Prostate gland (tissue), 2 donors: ENCODE measurements at regions not wholly inside any gene's neighbourhood (a gene's known extent, or its start where the extent isn't known, plus 50 kb on each side); places are given as distances from the start of the nearest gene placed in this dataset.

ENCODE experiments used
- DNase-seq: peaks from one replicate; pipeline ENCODE4 v3.0.0-alpha.2; 2019; ENCODE audit warnings: low spot score
- H3K27ac ChIP-seq, 2 donors: fragments of 200-600 bp; sonication (generic); 2 replicates each; pipeline ENCODE4 v1.5.1; 2017 to 2019
- H3K27me3 ChIP-seq: fragments of 200-600 bp; sonication (generic); replicated peaks from 2 replicates; pipeline ENCODE4 v1.5.1; 2019; ENCODE audit not compliant: insufficient read depth
- H3K36me3 ChIP-seq, 2 donors: fragments of 200-600 bp; sonication (generic); 1 replicate in 1 of 2; 2 replicates in 1 of 2; pipeline versions ENCODE4 v1.5.1 to v1.8.1; 2017 to 2019
- H3K4me1 ChIP-seq: fragments of 200-600 bp; sonication (generic); replicated peaks from 2 replicates; pipeline ENCODE4 v1.5.1; 2019
- H3K4me3 ChIP-seq, 2 donors: fragments of 200-600 bp; sonication (generic); 2 replicates each; pipeline ENCODE4 v1.5.1; 2017 to 2019
- H3K9me3 ChIP-seq: fragments of 200-600 bp; sonication (generic); 2 replicates; pipeline ENCODE4 v1.5.1; 2017
- CTCF ChIP-seq, 4 experiments: fragments of 200-600 bp in 2 of 4; fragments of 450-650 bp in 2 of 4; sonication (generic) in 2 of 4; IDR thresholded peaks; 1 replicate in 3 of 4; 2 replicates in 1 of 4; pipeline ENCODE4 v1.5.1; 2016 to 2019; ENCODE audit warnings: antibody characterized with exemption in 4 of 4, mild to moderate bottlenecking in 2 of 4, moderate library complexity in 2 of 4
- POLR2A ChIP-seq: fragments of 450-650 bp; IDR thresholded peaks from one replicate; pipeline ENCODE4 v1.6.1; 2016; ENCODE audit warnings: antibody characterized with exemption, mild to moderate bottlenecking
- POLR2AphosphoS5 ChIP-seq: sonication (generic); formaldehyde crosslinking; IDR thresholded peaks from one replicate; pipeline ENCODE4 v1.6.1; 2017; ENCODE audit warnings: antibody characterized with exemption
- WGBS: methylation state at CpG from one replicate; pipeline ENCODE4 v1.1.5; 2018; 5-methylcytosine and 5-hydroxymethylcytosine counted together
- intact Hi-C: fragments of 100-400 bp; cut with DNase I; formaldehyde crosslinking; loops from one replicate; pipeline ENCODE4 v1.14.2; 2022

DNA sequence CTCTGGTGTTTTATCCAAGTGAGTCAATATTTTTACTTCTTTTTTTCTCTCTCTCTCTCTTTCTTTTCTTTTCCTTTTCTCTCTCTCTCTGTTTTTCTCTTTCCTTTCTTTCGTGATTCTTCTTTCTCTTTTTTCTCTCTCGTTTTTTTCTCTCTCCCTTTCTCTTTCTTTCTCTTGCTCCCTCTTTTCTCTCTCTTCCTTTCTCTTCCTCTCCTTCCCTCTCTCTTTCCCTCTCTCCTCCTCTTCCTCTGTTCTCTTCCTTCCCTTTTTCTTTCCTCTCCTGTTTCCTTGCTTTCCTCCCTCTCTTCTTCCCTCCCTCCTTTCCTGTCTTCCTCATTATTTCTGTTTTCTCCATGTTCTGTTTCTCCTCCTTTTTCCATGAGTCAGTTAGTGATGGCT is 641.5 kb downstream of the FGF9 start:
- H3K36me3 ChIP-seq: no peaks in the 10 kb centered on the region
- H3K27ac ChIP-seq: no peak overlapping the region
- no peak overlapping the region for H3K4me3 ChIP-seq
- H3K27me3 ChIP-seq: no peaks in the 10 kb centered on the region
- intact Hi-C loops: no loop called here
- no peak for DNase-seq
- no peaks in the 10 kb centered on the region for H3K4me1 ChIP-seq
- H3K9me3 ChIP-seq: no peaks in the 10 kb centered on the region
- WGBS: 66% methylated on average over 2 of the region's 2 CpGs
- TF ChIP-seq POLR2A (no peak), POLR2AphosphoS5 (no peak), CTCF (IDR thresholded peaks at IDR 0.05) (no peak)

GRCh38 chr13:22316494-22317025 is 645.7 kb downstream of the FGF9 start:
- DNase-seq: no peak
- WGBS: 85% methylated on average over 8 of the region's 8 CpGs
- intact Hi-C loops: no loop called here
- H3K4me1 ChIP-seq: no peaks in the 10 kb centered on the region
- TF ChIP-seq POLR2AphosphoS5: no peak
- no peak for TF ChIP-seq POLR2A
- no peaks in the 10 kb centered on the region for H3K27me3 ChIP-seq
- no peak overlapping the region for H3K4me3 ChIP-seq
- H3K36me3 ChIP-seq: no peaks in the 10 kb centered on the region
- no peak overlapping the region for H3K27ac ChIP-seq
- H3K9me3 ChIP-seq: no peaks in the 10 kb centered on the region

DNA sequence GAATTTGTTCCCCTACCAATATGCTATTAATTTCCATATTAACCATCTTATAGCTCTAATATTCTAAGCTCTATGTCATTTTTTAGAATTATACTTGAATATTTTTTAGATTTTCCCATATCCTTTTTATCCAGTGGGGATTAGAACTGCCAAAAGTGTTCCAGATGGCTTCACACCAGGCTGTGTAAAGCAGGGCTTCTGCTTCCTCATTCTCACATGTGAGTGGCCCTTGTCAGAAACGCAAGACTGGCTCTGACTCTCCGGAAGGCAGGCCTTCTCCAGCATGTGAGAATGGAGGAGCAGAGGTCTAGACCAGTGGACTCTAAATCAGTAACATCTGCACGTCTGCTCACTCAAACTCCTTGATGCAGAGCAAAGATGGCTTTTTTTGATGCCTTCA is 650.1 kb downstream of the FGF9 start:
- intact Hi-C loops: no loop called here
- TF ChIP-seq POLR2A: no peak
- TF ChIP-seq CTCF (IDR thresholded peaks at IDR 0.05): no peak
- no peak for TF ChIP-seq POLR2AphosphoS5
- no peak for DNase-seq
- H3K9me3 ChIP-seq: no peaks in the 10 kb centered on the region
- H3K4me1 ChIP-seq: no peaks in the 10 kb centered on the region
- no peaks in the 10 kb centered on the region for H3K36me3 ChIP-seq
- H3K27me3 ChIP-seq: no peaks in the 10 kb centered on the region
- WGBS: 83% methylated on average over 3 of the region's 3 CpGs
- no peak overlapping the region for H3K4me3 ChIP-seq
- no peak overlapping the region for H3K27ac ChIP-seq

DNA sequence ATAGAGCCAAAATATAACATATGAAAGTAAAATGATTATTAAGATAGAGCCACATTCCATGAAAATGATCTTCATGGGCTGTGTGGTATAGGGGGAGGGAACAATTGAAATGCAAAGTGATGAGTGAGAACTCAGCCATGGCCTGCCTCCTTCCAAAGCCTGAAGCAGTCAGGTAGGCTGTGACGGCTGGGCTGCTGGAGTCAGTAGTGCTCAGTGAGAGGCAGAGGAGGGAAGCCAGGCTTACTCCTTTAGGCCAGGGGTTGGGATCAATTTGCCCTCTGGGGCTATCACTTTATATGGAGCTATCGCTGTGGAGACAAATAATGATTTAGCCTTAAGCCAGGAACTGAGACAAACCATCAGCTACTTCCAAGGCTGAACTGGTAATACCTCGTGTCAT is 654.9 kb downstream of the FGF9 start:
- Histone ChIP-seq H3K27me3 (no peaks in the 10 kb centered on the region), H3K36me3 (no peaks in the 10 kb centered on the region), H3K9me3 (no peaks in the 10 kb centered on the region), H3K4me1 (no peaks in the 10 kb centered on the region), H3K27ac (no peak overlapping the region), H3K4me3 (no peak overlapping the region)
- no peak for TF ChIP-seq POLR2AphosphoS5
- no peak for TF ChIP-seq POLR2A
- TF ChIP-seq CTCF (IDR thresholded peaks at IDR 0.05): no peak
- DNase-seq: no peak
- WGBS: 66% methylated on average over 3 of the region's 3 CpGs
- intact Hi-C loops: no loop called here

- no peaks in the 10 kb centered on the region for H3K4me1 ChIP-seq
- H3K36me3 ChIP-seq: no peaks in the 10 kb centered on the region
- no peak overlapping the region for H3K27ac ChIP-seq
- intact Hi-C loops: no loop called here
- no peaks in the 10 kb centered on the region for H3K9me3 ChIP-seq
- WGBS: 89% methylated on average over 7 of the region's 7 CpGs
- no peak overlapping the region for H3K4me3 ChIP-seq
- TF ChIP-seq CTCF (IDR thresholded peaks at IDR 0.05) (no peak), POLR2A (no peak), POLR2AphosphoS5 (no peak)
- H3K27me3 ChIP-seq: no peaks in the 10 kb centered on the region
- no peak for DNase-seq
Observed at GRCh38 chr13:22332416-22332815, 661.5 kb downstream of the FGF9 start.
